Ishikawa (cell line): ENCODE measurements at regions not wholly inside any gene's neighbourhood (a gene's known extent, or its start where the extent isn't known, plus 50 kb on each side); places are given as distances from the start of the nearest gene placed in this dataset.

ENCODE experiments used
- CEBPB ChIP-seq: IDR thresholded peaks from 2 replicates; pipeline ENCODE4 v1.6.1; 2012
- CREB1 ChIP-seq: IDR thresholded peaks from 2 replicates; pipeline ENCODE4 v1.6.1; 2012; ENCODE audit warnings: low read depth
- EGR1 ChIP-seq: IDR thresholded peaks from 2 replicates; pipeline ENCODE4 v1.6.1; 2012
- EP300 ChIP-seq: IDR thresholded peaks from 2 replicates; pipeline ENCODE4 v1.6.1; 2012; ENCODE audit warnings: borderline replicate concordance
- FOXM1 ChIP-seq: IDR thresholded peaks from 2 replicates; pipeline ENCODE4 v1.6.1; 2012; ENCODE audit warnings: low read depth, borderline replicate concordance
- MAX ChIP-seq: IDR thresholded peaks from 2 replicates; pipeline ENCODE4 v1.6.1; 2012
- NFIC ChIP-seq: IDR thresholded peaks from 2 replicates; pipeline ENCODE4 v1.6.1; 2012
- RAD21 ChIP-seq: IDR thresholded peaks from 2 replicates; pipeline ENCODE4 v1.6.1; 2012; ENCODE audit warnings: low read depth
- REST ChIP-seq: IDR thresholded peaks from 2 replicates; pipeline ENCODE4 v1.6.1; 2012; ENCODE audit warnings: low read depth, mild to moderate bottlenecking
- TAF1 ChIP-seq: IDR thresholded peaks from 2 replicates; pipeline ENCODE4 v1.6.1; 2012; ENCODE audit warnings: low read depth, mild to moderate bottlenecking
- TCF12 ChIP-seq: IDR thresholded peaks from 2 replicates; pipeline ENCODE4 v1.6.1; 2012; ENCODE audit warnings: low read depth
- USF1 ChIP-seq: IDR thresholded peaks from 2 replicates; pipeline ENCODE4 v1.6.1; 2012
- YY1 ChIP-seq: IDR thresholded peaks from 2 replicates; pipeline ENCODE4 v1.6.1; 2012; ENCODE audit warnings: low read depth
- ZBTB7A ChIP-seq: IDR thresholded peaks from 2 replicates; pipeline ENCODE4 v1.6.1; 2012; ENCODE audit warnings: low read depth

GRCh38 chr1:88062650-88063153 is 621.4 kb upstream of the PKN2 start:
- TF ChIP-seq EP300 (no peak), YY1 (no peak), CEBPB (no peak), RAD21 (no peak), EGR1 (no peak), NFIC (no peak), MAX (no peak), CREB1 (no peak), REST (no peak), TAF1 (no peak), USF1 (no peak), ZBTB7A (no peak), TCF12 (no peak), FOXM1 (no peak)
